ENCODE measurements at regions not wholly inside any gene's neighbourhood (a gene's known extent, or its start where the extent isn't known, plus 50 kb on each side); places are given as distances from the start of the nearest gene placed in this dataset.

DNA sequence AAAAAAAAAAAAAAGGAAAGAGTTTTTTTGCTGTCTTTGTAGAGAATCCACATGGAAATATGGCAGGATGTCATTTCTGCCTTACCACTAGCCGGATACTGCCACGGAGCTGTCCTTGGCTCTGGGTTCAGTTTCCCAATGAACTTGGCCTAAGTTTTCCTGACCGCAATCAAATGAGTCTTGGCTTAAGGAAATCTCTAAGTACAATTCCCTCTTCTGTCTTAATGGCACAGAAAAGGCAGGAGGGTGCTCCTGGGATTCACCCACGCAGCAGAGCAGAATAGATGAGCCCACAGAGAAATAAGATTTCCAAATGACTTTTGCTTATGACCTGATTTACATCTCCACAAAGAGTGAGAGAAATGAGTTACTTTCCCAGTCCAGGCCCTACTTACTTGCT is 284.0 kb upstream of the VLDLR start:
- no peak overlapping the region for H3K27ac ChIP-seq
- TF ChIP-seq, protein P1, sequence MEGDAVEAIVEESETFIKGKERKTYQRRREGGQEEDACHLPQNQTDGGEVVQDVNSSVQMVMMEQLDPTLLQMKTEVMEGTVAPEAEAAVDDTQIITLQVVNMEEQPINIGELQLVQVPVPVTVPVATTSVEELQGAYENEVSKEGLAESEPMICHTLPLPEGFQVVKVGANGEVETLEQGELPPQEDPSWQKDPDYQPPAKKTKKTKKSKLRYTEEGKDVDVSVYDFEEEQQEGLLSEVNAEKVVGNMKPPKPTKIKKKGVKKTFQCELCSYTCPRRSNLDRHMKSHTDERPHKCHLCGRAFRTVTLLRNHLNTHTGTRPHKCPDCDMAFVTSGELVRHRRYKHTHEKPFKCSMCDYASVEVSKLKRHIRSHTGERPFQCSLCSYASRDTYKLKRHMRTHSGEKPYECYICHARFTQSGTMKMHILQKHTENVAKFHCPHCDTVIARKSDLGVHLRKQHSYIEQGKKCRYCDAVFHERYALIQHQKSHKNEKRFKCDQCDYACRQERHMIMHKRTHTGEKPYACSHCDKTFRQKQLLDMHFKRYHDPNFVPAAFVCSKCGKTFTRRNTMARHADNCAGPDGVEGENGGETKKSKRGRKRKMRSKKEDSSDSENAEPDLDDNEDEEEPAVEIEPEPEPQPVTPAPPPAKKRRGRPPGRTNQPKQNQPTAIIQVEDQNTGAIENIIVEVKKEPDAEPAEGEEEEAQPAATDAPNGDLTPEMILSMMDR (IDR thresholded peaks at IDR 0.05; ENCODE audit: low read depth, low read length, missing control alignments) = no peak
- no peaks in the 10 kb centered on the region for H3K27me3 ChIP-seq (replicated peaks)
- no peaks in the 10 kb centered on the region for H3K36me3 ChIP-seq (replicated peaks)
- in situ Hi-C loops (cut with HindIII; ENCODE audit: low pct_ligation_motif_present, low sequenced_read_pairs) = no loop called here
- no peak for DNase-seq
- no peak overlapping the region for H3K4me3 ChIP-seq (ENCODE audit: low read depth, low read length)

DNA sequence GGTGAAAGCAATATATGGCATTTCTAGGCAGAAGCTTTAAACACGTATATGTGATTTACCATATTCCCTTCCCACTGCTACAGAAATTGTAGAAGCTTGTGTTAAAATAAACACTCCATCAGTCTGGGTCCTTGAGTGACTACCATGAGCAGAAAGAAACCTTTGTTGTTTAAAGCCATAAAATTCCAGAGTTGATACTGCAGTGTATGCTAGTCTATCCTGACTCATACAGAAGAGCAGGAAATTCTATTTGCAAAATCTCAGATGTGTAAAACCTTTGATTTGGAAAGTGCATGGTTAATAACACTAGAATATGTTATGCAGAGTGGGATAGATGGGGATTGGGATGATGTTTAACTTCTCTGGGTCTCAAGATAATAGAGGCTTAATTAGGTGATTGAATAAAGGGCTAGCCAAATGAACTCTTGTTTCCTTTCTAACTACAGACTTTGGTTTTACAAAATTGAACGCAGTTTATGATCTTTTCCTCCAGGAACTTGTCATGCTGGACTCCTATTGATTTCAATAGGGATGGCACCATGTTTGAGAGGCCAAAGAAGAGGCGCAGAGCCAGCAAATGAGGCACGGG is 282.7 kb upstream of the VLDLR start:
- TF ChIP-seq, protein P1 (IDR thresholded peaks at IDR 0.05; ENCODE audit: low read depth, low read length, missing control alignments) = no peak
- Histone ChIP-seq H3K27ac (no peak overlapping the region), H3K36me3 (replicated peaks) (no peaks in the 10 kb centered on the region), H3K4me3 (ENCODE audit: low read depth, low read length) (no peak overlapping the region), H3K27me3 (replicated peaks) (no peaks in the 10 kb centered on the region)
- DNase-seq = no peak
- in situ Hi-C loops (cut with HindIII; ENCODE audit: low pct_ligation_motif_present, low sequenced_read_pairs) = no loop called here

DNA sequence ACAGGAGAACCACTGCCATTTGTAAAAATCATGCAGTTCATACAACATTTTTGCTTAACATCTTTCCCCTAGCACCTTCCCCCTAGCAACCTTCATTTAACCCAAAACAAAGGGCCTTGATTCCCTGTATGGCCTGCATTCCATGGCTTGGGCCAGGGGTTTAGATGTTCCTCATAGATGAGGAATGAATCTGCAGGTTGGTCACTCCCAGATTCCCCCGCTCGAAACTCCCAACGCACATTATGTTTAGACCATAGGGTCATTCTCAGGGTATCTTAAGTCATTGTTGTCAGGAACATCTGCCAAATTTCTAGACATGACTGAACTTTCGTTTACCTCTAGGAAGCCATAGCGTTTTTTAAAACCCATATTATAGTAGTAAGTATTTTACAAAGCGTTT is 282.2 kb upstream of the VLDLR start:
- TF ChIP-seq, protein P1 (IDR thresholded peaks at IDR 0.05; ENCODE audit: low read depth, low read length, missing control alignments) = no peak
- in situ Hi-C loops (cut with HindIII; ENCODE audit: low pct_ligation_motif_present, low sequenced_read_pairs) = no loop called here
- Histone ChIP-seq H3K27ac (no peak overlapping the region), H3K4me3 (ENCODE audit: low read depth, low read length) (no peak overlapping the region), H3K36me3 (replicated peaks) (no peaks in the 10 kb centered on the region), H3K27me3 (replicated peaks) (no peaks in the 10 kb centered on the region)
- DNase-seq = no peak

DNA sequence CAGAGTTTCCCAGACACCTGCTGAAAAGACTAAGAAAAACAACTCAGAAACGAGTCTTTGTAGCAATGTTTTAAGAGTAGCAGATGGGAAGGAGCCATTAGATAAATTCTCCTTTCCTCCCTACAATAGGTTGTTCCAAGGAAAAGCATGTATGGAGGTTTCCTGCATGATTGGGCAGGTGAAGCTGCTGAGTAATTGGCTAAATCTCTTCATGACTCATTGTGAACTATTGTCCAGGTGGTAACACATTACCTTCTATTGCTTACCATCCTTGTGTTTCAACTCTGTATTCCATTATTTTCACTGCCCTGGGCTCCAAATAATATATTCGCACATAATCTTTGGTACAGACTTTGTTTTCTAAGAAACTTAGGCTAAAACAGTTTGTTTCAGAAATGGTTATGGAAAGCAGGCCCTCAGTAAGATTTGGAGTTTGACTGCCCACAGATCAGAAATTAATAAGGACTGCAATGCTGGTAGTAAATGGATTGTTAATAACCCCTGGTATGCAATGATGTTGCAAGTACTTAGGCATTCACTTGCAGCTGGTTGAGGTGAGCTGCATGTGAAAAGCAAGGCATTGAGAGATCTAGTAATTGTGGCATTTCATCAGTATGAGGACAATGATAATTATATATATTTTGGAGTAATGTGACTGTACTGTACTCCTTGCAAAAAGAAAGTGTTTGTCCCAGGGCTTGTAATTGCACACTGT is 281.4 kb upstream of the VLDLR start:
- in situ Hi-C loops (cut with HindIII; ENCODE audit: low pct_ligation_motif_present, low sequenced_read_pairs) = no loop called here
- no peak for DNase-seq
- no peaks in the 10 kb centered on the region for H3K27me3 ChIP-seq (replicated peaks)
- H3K4me3 ChIP-seq (ENCODE audit: low read depth, low read length) = no peak overlapping the region
- H3K27ac ChIP-seq = no peak overlapping the region
- H3K36me3 ChIP-seq (replicated peaks) = no peaks in the 10 kb centered on the region
- TF ChIP-seq, protein P1 (IDR thresholded peaks at IDR 0.05; ENCODE audit: low read depth, low read length, missing control alignments) = no peak

DNA sequence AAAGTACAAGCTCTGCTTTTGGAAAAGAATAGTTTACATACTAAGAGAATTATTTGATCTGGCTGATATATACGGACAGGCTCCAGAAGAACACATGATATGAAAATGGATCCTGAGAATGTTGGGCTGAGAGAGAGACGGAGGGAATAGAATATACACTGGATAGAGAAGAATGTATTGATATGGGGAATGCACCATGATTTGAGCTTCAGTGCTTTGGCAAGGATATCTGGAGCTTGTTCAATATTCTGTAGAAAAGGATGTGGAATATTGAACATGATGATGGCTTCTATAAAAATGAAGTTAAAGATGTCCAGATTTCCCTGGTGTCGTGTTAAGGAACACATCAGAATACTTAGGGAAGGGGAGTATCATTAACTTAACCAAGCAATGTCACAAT is 280.5 kb upstream of the VLDLR start:
- H3K27ac ChIP-seq = no peak overlapping the region
- TF ChIP-seq, protein P1 (IDR thresholded peaks at IDR 0.05; ENCODE audit: low read depth, low read length, missing control alignments) = no peak
- DNase-seq = no peak
- in situ Hi-C loops (cut with HindIII; ENCODE audit: low pct_ligation_motif_present, low sequenced_read_pairs) = no loop called here
- no peaks in the 10 kb centered on the region for H3K36me3 ChIP-seq (replicated peaks)
- no peaks in the 10 kb centered on the region for H3K27me3 ChIP-seq (replicated peaks)
- H3K4me3 ChIP-seq (ENCODE audit: low read depth, low read length) = no peak overlapping the region

DNA sequence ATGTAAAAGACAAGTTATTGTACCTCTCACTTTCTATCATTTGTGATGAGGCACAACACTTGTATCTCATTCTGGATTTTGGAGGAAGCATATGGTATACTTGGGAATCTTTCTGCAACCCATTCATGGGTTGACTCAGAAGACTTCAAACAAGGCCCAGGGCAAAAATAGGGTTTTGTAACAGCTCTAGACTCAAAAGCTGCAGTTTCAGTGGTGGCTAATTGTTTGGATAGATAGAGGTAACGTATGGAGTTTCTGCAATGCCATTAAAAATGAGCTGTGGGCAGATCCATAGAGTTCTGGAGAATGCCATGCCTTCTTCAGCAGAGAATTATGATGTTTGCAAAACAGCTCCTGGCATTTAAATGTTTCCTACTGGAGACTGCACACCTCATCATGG is 279.6 kb upstream of the VLDLR start:
- H3K27ac ChIP-seq = no peak overlapping the region
- in situ Hi-C loops (cut with HindIII; ENCODE audit: low pct_ligation_motif_present, low sequenced_read_pairs) = no loop called here
- H3K27me3 ChIP-seq (replicated peaks) = no peaks in the 10 kb centered on the region
- H3K4me3 ChIP-seq (ENCODE audit: low read depth, low read length) = no peak overlapping the region
- DNase-seq = no peak
- TF ChIP-seq, protein P1 (IDR thresholded peaks at IDR 0.05; ENCODE audit: low read depth, low read length, missing control alignments) = no peak
- no peaks in the 10 kb centered on the region for H3K36me3 ChIP-seq (replicated peaks)

Data from brain microvascular endothelial cell (primary cell).